ENCODE measurements at regions not wholly inside any gene's neighbourhood (a gene's known extent, or its start where the extent isn't known, plus 50 kb on each side); places are given as distances from the start of the nearest gene placed in this dataset.

DNA sequence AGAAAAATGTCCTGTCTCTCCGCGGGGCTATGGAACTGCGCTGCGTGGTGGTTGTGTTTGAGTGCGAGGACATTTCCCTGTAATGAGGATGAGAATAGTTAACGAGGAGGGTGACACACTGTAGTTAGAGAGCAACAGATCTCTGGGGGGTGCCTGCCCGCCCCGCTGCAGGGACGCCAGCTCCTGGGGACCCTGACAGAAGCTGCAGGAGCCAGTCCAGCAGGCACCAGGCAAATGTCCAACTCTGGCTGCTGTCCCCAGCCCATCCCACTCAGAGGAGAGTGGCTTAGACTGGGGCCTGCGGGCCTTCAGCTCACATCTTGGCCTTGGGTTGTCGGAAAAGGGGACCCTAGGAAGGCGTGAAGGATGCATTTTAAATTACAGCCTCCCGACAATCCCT, 92.9 kb upstream of the FOXP4 start:
- Histone ChIP-seq H3K9me3 (ENCODE audit: insufficient read depth, low read length) (no peaks in the 10 kb centered on the region), H4K20me1 (ENCODE audit: low read depth, low read length) (no peaks in the 10 kb centered on the region), H3K4me3 (ENCODE audit: insufficient read depth, low read length, poor library complexity, severe bottlenecking) (no peak overlapping the region), H2AFZ (ENCODE audit: low read depth, low read length, severe bottlenecking) (no peak overlapping the region), H3K4me2 (ENCODE audit: low read depth, low read length, poor library complexity, severe bottlenecking) (no peak overlapping the region), H3K27me3 (ENCODE audit: low read length) (no peaks in the 10 kb centered on the region), H3K36me3 (ENCODE audit: low read length) (no peaks in the 10 kb centered on the region), H3K9ac (ENCODE audit: low read length) (no peak overlapping the region), H3K27ac (ENCODE audit: low read depth, low read length) (no peak overlapping the region), H3F3A (ENCODE audit: insufficient read depth) (no peaks in the 10 kb centered on the region), H3K9me2 (replicated peaks; ENCODE audit: insufficient read depth, low read length) (no peaks in the 10 kb centered on the region), H3K79me2 (ENCODE audit: insufficient read depth, low read length) (no peaks in the 10 kb centered on the region)
- TF ChIP-seq EZH2phosphoT487 (conservative IDR thresholded peaks at IDR 0.05; ENCODE audit: low read length): no peak
- TF ChIP-seq, protein P1, sequence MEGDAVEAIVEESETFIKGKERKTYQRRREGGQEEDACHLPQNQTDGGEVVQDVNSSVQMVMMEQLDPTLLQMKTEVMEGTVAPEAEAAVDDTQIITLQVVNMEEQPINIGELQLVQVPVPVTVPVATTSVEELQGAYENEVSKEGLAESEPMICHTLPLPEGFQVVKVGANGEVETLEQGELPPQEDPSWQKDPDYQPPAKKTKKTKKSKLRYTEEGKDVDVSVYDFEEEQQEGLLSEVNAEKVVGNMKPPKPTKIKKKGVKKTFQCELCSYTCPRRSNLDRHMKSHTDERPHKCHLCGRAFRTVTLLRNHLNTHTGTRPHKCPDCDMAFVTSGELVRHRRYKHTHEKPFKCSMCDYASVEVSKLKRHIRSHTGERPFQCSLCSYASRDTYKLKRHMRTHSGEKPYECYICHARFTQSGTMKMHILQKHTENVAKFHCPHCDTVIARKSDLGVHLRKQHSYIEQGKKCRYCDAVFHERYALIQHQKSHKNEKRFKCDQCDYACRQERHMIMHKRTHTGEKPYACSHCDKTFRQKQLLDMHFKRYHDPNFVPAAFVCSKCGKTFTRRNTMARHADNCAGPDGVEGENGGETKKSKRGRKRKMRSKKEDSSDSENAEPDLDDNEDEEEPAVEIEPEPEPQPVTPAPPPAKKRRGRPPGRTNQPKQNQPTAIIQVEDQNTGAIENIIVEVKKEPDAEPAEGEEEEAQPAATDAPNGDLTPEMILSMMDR (IDR thresholded peaks at IDR 0.05; ENCODE audit: insufficient read depth, low read length, poor library complexity, severe bottlenecking): no peak

DNA sequence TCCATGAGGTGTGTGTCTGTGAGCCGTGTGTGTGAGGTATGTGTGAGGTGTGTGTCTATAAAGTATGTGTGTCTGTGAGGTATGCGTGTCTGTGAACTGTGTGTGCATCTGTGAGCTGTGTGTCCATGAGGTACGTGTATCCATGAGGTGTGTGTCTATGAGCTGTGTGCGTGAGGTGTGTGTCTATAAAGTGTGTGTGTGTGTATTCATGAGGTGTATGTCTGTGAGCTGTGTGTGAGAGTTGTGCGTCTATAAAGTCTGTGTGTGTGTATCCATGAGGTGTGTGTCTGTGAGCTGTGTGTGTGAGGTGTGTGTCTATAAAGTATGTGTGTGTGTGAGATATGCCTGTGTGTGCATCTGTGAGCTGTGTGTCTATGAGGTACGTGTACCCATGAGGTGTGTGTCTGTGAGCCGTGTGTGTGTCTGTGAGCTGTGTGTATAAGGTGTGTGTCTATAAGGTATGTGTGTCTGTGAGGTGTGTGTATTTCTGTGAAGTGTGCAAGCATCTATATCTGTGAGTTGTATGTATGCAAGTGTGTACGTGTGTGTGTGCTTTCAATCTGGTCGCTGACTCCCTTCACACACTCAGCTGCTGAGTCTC, 91.9 kb upstream of the FOXP4 start:
- H3K79me2 ChIP-seq (ENCODE audit: insufficient read depth, low read length): no peaks in the 10 kb centered on the region
- TF ChIP-seq, protein P1 (IDR thresholded peaks at IDR 0.05; ENCODE audit: insufficient read depth, low read length, poor library complexity, severe bottlenecking): no peak
- TF ChIP-seq EZH2phosphoT487 (conservative IDR thresholded peaks at IDR 0.05; ENCODE audit: low read length): no peak
- H3F3A ChIP-seq (ENCODE audit: insufficient read depth): no peaks in the 10 kb centered on the region
- H2AFZ ChIP-seq (ENCODE audit: low read depth, low read length, severe bottlenecking): no peak overlapping the region
- H3K36me3 ChIP-seq (ENCODE audit: low read length): no peaks in the 10 kb centered on the region
- H3K27me3 ChIP-seq (ENCODE audit: low read length): no peaks in the 10 kb centered on the region
- no peak overlapping the region for H3K27ac ChIP-seq (ENCODE audit: low read depth, low read length)
- H4K20me1 ChIP-seq (ENCODE audit: low read depth, low read length): no peaks in the 10 kb centered on the region
- no peaks in the 10 kb centered on the region for H3K9me3 ChIP-seq (ENCODE audit: insufficient read depth, low read length)
- H3K4me3 ChIP-seq (ENCODE audit: insufficient read depth, low read length, poor library complexity, severe bottlenecking): no peak overlapping the region
- H3K9me2 ChIP-seq (replicated peaks; ENCODE audit: insufficient read depth, low read length): no peaks in the 10 kb centered on the region
- no peak overlapping the region for H3K4me2 ChIP-seq (ENCODE audit: low read depth, low read length, poor library complexity, severe bottlenecking)
- no peak overlapping the region for H3K9ac ChIP-seq (ENCODE audit: low read length)

DNA sequence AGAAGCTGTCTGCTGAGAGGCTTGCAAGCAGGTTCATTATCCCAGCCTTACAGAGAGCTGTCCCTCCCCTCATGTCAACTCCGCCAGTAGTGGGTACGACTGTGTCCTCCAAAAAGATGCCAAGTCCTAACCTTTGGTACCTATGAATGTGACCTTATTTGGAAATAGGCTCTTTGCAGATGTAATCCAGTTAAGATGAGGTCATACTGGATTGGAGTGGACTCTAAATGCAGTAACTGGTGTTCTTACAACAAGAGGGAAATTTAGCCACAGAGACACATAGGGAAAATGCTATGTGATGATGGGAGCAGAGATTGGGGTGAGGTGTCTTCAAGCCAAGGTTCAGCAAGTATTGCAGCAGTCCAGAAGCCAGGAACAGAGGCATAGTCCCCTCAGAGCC, 90.8 kb upstream of the FOXP4 start:
- no peak overlapping the region for H3K4me3 ChIP-seq (ENCODE audit: insufficient read depth, low read length, poor library complexity, severe bottlenecking)
- H3K36me3 ChIP-seq (ENCODE audit: low read length): no peaks in the 10 kb centered on the region
- no peak overlapping the region for H3K4me2 ChIP-seq (ENCODE audit: low read depth, low read length, poor library complexity, severe bottlenecking)
- H3F3A ChIP-seq (ENCODE audit: insufficient read depth): no peaks in the 10 kb centered on the region
- H4K20me1 ChIP-seq (ENCODE audit: low read depth, low read length): no peaks in the 10 kb centered on the region
- no peak overlapping the region for H3K27ac ChIP-seq (ENCODE audit: low read depth, low read length)
- no peak overlapping the region for H2AFZ ChIP-seq (ENCODE audit: low read depth, low read length, severe bottlenecking)
- H3K9me2 ChIP-seq (replicated peaks; ENCODE audit: insufficient read depth, low read length): no peaks in the 10 kb centered on the region
- H3K9me3 ChIP-seq (ENCODE audit: insufficient read depth, low read length): no peaks in the 10 kb centered on the region
- H3K9ac ChIP-seq (ENCODE audit: low read length): no peak overlapping the region
- no peaks in the 10 kb centered on the region for H3K27me3 ChIP-seq (ENCODE audit: low read length)
- H3K79me2 ChIP-seq (ENCODE audit: insufficient read depth, low read length): no peaks in the 10 kb centered on the region
- TF ChIP-seq EZH2phosphoT487 (conservative IDR thresholded peaks at IDR 0.05; ENCODE audit: low read length): no peak
- TF ChIP-seq, protein P1 (IDR thresholded peaks at IDR 0.05; ENCODE audit: insufficient read depth, low read length, poor library complexity, severe bottlenecking): no peak
